Naive B cell (primary cell): ENCODE measurements at regions not wholly inside any gene's neighbourhood (a gene's known extent, or its start where the extent isn't known, plus 50 kb on each side); places are given as distances from the start of the nearest gene placed in this dataset.
A peak's percentile ranks its signal among the peaks of the same experiment; 100 is the strongest.
"Not testable (repeated sequence)": the region's sequence is repeated elsewhere in the genome, so short reads cannot be mapped to it uniquely, and the experiment has no call there.

ENCODE experiments used
- ATAC-seq, 2 donors: fragments of 150-1000 bp; cut with Tn5 transposase; 2 replicates each; pipeline ENCODE4 v1.10.0; 2021; ENCODE audit warnings: low read depth in 2 of 2, mild to moderate bottlenecking in 2 of 2, moderate library complexity in 2 of 2
- DNase-seq: peaks from one replicate; pipeline ENCODE4 v3.0.0; 2022
- H3K27ac Mint-ChIP-seq, 6 donors: one replicate each; pipeline ENCODE4 v1.8.0; 2020 to 2022; ENCODE audit warnings: mild to moderate bottlenecking in 6 of 6, mixed read lengths in 6 of 6, moderate library complexity in 5 of 6, inconsistent platforms in 2 of 6
- H3K27me3 Mint-ChIP-seq, 3 donors: one replicate each; pipeline ENCODE4 v1.8.0; 2021 to 2022; ENCODE audit warnings: mixed read lengths in 3 of 3, mild to moderate bottlenecking in 1 of 3
- H3K36me3 Mint-ChIP-seq, 2 donors: one replicate each; pipeline ENCODE4 v1.8.0; 2020 to 2022; ENCODE audit warnings: mixed read lengths in 2 of 2, inconsistent platforms in 1 of 2, mild to moderate bottlenecking in 1 of 2
- H3K4me1 Mint-ChIP-seq, 3 donors: one replicate each; pipeline ENCODE4 v1.8.0; 2020 to 2022; ENCODE audit warnings: mixed read lengths in 3 of 3, inconsistent platforms in 1 of 3, mild to moderate bottlenecking in 1 of 3, moderate library complexity in 1 of 3
- H3K4me3 Mint-ChIP-seq, 8 donors: one replicate each; pipeline ENCODE4 v1.8.0; 2020 to 2022; ENCODE audit warnings: mild to moderate bottlenecking in 8 of 8, mixed read lengths in 8 of 8, moderate library complexity in 8 of 8, inconsistent platforms in 2 of 8
- H3K9me3 Mint-ChIP-seq, 7 donors: one replicate each; pipeline ENCODE4 v1.8.0; 2020 to 2022; ENCODE audit warnings: mixed read lengths in 7 of 7, mild to moderate bottlenecking in 5 of 7, inconsistent platforms in 2 of 7, moderate library complexity in 1 of 7

DNA sequence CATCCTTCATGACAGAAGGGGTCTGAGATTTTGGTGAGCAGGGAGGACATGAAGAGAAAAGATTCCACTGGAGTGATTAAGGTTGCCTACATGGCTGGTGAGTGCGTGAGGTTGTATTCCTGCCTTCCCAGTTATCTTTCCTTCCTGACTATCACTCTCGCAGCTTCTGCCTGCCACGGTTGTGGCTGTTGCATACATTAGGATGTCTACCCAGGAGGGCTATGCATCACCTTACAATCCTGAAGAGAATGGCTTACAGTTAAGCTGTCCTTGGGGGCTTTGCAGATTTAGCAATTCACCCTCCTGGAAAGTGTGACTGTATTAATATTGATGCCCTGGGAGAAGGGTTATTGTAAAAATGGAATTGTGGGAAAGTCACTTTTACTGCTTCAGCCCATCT, 571.0 kb downstream of the TSN start:
- Mint-ChIP-seq H3K27ac (no peak overlapping the region), H3K4me3 (no peak overlapping the region), H3K27me3 (no peaks in the 10 kb centered on the region), H3K4me1 (no peaks in the 10 kb centered on the region), H3K36me3 (no peaks in the 10 kb centered on the region), H3K9me3 (peaks cover 0 to 3% (median 0%) of the 10 kb centered on the region in 7 donors)
- DNase-seq (no peak), ATAC-seq (no peak)

- no peak for ATAC-seq
- H3K27ac Mint-ChIP-seq, result no peak overlapping the region
- no peaks in the 10 kb centered on the region for H3K36me3 Mint-ChIP-seq
- no peaks in the 10 kb centered on the region for H3K27me3 Mint-ChIP-seq
- DNase-seq, result no peak
- H3K9me3 Mint-ChIP-seq, result peaks cover 0 to 2% (median 0%) of the 10 kb centered on the region in 7 donors
- no peaks in the 10 kb centered on the region for H3K4me1 Mint-ChIP-seq
- no peak overlapping the region for H3K4me3 Mint-ChIP-seq
Observed at GRCh38 chr2:122328816-122329215, 573.4 kb downstream of the TSN start.

- Mint-ChIP-seq H3K36me3 (no peaks in the 10 kb centered on the region), H3K9me3 (peaks cover 0 to 2% (median 0%) of the 10 kb centered on the region in 7 donors), H3K4me3 (no peak overlapping the region), H3K4me1 (no peaks in the 10 kb centered on the region), H3K27me3 (no peaks in the 10 kb centered on the region), H3K27ac (no peak overlapping the region)
- DNase-seq, result no peak
- ATAC-seq, result no peak
Observed at GRCh38 chr2:122329278-122329677, 573.8 kb downstream of the TSN start.

DNA sequence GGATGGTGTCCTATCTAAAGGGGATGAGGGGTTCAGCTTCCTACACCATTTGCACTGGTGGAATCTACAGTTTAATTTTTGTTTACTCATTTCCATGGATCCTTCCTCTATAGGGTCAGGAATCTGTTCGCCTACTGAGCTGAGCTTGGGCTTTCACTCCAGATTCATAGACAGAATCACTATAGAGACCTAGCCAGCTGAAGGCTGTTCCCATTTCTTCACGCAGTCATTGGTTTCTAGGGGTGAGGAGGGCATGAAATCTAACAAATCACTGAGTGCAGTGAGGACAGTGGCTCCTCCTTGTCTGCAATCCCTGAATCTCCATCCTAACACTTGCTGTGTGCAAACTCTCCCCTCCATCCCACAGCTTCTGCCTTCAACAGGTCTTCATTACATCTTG, 578.5 kb downstream of the TSN start:
- peak overlapping the region in 1 of 6 donors; percentile 58 for H3K27ac Mint-ChIP-seq
- peaks cover 0 to 6% (median 2%) of the 10 kb centered on the region in 7 donors for H3K9me3 Mint-ChIP-seq
- ATAC-seq (no peak), DNase-seq (no peak)
- no peak overlapping the region for H3K4me3 Mint-ChIP-seq
- no peaks in the 10 kb centered on the region for H3K4me1 Mint-ChIP-seq
- no peaks in the 10 kb centered on the region for H3K36me3 Mint-ChIP-seq
- H3K27me3 Mint-ChIP-seq, result no peaks in the 10 kb centered on the region

DNA sequence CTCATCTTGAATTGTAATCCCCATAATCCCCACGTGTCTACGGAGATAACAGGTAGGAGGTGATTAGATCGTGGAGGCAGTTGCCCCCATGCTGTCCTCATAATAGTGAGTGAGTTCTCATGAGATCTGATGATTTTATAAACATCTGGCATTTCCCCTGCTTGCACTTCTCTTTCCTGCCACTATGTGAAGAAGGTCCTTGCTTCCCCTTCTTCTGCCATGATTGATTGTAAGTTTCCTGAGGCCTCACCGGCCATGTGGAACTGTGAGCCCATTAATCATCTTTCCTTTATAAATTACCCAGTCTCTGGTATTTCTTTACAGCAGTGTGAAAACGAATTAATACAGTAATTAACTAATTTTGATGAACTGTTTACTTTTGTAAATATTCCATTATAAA, 582.5 kb downstream of the TSN start:
- no peaks in the 10 kb centered on the region for H3K36me3 Mint-ChIP-seq
- peaks cover 0 to 6% (median 2%) of the 10 kb centered on the region in 7 donors for H3K9me3 Mint-ChIP-seq
- DNase-seq, result no peak
- H3K4me3 Mint-ChIP-seq, result no peak overlapping the region
- H3K27me3 Mint-ChIP-seq, result no peaks in the 10 kb centered on the region
- no peaks in the 10 kb centered on the region for H3K4me1 Mint-ChIP-seq
- no peak for ATAC-seq
- no peak overlapping the region for H3K27ac Mint-ChIP-seq

- Mint-ChIP-seq H3K27ac (no peak overlapping the region), H3K27me3 (no peaks in the 10 kb centered on the region), H3K9me3 (peaks cover 0 to 9% (median 4%) of the 10 kb centered on the region in 7 donors), H3K4me1 (no peaks in the 10 kb centered on the region), H3K36me3 (no peaks in the 10 kb centered on the region), H3K4me3 (no peak overlapping the region)
- ATAC-seq (no peak), DNase-seq (no peak)
Observed at GRCh38 chr2:122340246-122340645, 584.8 kb downstream of the TSN start.

DNA sequence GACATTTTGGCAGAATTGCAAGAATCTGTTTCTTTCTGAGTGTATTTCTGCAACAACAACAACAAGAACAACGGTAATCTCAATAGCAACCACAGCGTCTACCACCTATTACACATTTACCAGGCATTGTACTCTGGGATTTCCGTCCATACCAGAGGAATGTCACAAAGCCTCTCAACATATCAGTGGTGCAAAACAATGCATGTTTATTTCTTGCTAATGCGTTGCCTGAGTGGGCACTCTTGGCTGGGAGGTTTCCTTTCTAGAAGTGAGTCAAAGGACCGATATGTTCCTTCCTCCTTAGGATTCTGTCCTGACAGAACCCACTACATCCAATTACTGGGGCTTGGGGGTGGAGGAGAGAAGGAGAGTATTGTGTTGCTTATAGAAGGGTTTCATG, 585.6 kb downstream of the TSN start:
- Mint-ChIP-seq H3K36me3 (no peaks in the 10 kb centered on the region), H3K27ac (no peak overlapping the region), H3K4me1 (no peaks in the 10 kb centered on the region), H3K9me3 (peaks cover 0 to 15% (median 6%) of the 10 kb centered on the region in 7 donors), H3K4me3 (no peak overlapping the region), H3K27me3 (no peaks in the 10 kb centered on the region)
- ATAC-seq, result no peak
- DNase-seq, result no peak

DNA sequence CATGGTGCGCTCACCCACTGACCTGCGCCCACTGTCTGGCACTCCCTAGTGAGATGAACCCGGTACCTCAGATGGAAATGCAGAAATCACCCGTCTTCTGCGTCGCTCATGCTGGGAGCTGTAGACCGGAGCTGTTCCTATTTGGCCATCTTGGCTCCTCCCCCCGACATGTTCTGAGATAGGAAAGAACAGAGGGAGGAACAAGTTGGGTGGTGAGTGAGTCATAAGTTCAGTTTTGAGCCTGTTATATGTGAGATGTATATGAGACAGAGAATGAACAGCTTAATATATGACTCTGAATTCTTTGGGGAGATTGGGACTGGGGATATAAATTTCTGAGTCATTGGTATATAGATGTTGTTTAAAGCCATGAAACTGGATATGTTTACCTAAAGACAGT, 596.7 kb downstream of the TSN start:
- DNase-seq, H3K36me3 Mint-ChIP-seq, H3K27me3 Mint-ChIP-seq, H3K27ac Mint-ChIP-seq, H3K4me3 Mint-ChIP-seq, H3K4me1 Mint-ChIP-seq, ATAC-seq: not testable (repeated sequence)
- H3K9me3 Mint-ChIP-seq, result peaks cover 0 to 11% (median 7%) of the 10 kb centered on the region in 7 donors

GRCh38 chr2:122357998-122358397, 602.5 kb downstream of the TSN start:
- Mint-ChIP-seq H3K4me1 (no peaks in the 10 kb centered on the region), H3K27me3 (no peaks in the 10 kb centered on the region), H3K4me3 (no peak overlapping the region), H3K9me3 (peaks cover 0 to 10% (median 0%) of the 10 kb centered on the region in 7 donors), H3K27ac (no peak overlapping the region), H3K36me3 (no peaks in the 10 kb centered on the region)
- DNase-seq, result no peak
- no peak for ATAC-seq

- no peak for DNase-seq
- no peak overlapping the region for H3K27ac Mint-ChIP-seq
- ATAC-seq, result no peak
- no peaks in the 10 kb centered on the region for H3K4me1 Mint-ChIP-seq
- no peaks in the 10 kb centered on the region for H3K27me3 Mint-ChIP-seq
- H3K36me3 Mint-ChIP-seq, result no peaks in the 10 kb centered on the region
- H3K4me3 Mint-ChIP-seq, result no peak overlapping the region
- H3K9me3 Mint-ChIP-seq, result peaks cover 0 to 10% (median 0%) of the 10 kb centered on the region in 7 donors
Observed at GRCh38 chr2:122358729-122359128, 603.3 kb downstream of the TSN start.

DNA sequence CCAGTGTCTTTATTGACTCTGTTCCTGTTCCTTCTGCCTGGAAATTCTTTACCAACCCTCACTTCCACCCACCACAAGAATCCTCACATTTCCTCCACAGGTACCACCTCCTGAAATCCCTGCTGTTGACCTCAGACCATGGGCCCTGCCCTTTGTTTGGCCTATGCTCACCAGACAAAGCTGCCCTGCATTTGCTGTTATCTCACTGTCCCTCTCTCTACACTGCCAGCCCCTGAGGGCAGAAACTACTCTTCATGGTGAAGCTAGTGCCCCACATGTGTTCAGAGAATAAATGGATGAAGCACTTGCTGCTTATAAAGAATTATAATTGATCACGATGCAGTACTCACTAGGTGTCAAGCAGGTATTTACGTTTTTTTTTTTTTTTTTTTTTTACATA, 608.4 kb downstream of the TSN start:
- Mint-ChIP-seq H3K4me3 (no peak overlapping the region), H3K9me3 (no peaks in the 10 kb centered on the region), H3K27me3 (no peaks in the 10 kb centered on the region), H3K27ac (no peak overlapping the region), H3K4me1 (no peaks in the 10 kb centered on the region), H3K36me3 (no peaks in the 10 kb centered on the region)
- no peak for ATAC-seq
- DNase-seq, result no peak

DNA sequence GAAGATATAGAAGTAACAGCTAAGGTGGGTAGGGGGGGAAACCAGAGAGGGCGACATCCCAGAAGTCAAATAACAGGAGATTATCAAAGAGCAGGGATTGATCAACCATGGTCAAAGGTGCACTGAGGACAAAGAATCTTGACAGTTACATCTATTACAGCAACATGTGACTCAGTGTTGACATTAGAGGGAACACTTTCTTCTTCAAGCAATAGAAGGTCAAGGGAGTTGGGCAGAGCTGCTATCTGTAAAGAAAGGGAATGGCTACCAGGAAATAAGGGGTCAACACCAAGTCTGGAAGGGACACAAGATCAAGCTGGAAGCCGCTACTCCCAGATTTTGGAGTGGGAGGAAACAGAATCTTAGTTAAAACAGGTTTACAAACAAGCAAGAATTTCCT, 611.0 kb downstream of the TSN start:
- Mint-ChIP-seq H3K9me3 (peaks cover 0 to 6% (median 0%) of the 10 kb centered on the region in 7 donors), H3K4me1 (no peaks in the 10 kb centered on the region), H3K36me3 (no peaks in the 10 kb centered on the region), H3K27ac (no peak overlapping the region), H3K27me3 (no peaks in the 10 kb centered on the region), H3K4me3 (no peak overlapping the region)
- DNase-seq (no peak), ATAC-seq (no peak)

GRCh38 chr2:122366969-122367645, 611.7 kb downstream of the TSN start:
- no peak for ATAC-seq
- H3K4me3 Mint-ChIP-seq, result no peak overlapping the region
- H3K27ac Mint-ChIP-seq, result no peak overlapping the region
- no peaks in the 10 kb centered on the region for H3K36me3 Mint-ChIP-seq
- no peaks in the 10 kb centered on the region for H3K27me3 Mint-ChIP-seq
- DNase-seq, result no peak
- no peaks in the 10 kb centered on the region for H3K4me1 Mint-ChIP-seq
- peaks cover 0 to 8% (median 0%) of the 10 kb centered on the region in 7 donors for H3K9me3 Mint-ChIP-seq

GRCh38 chr2:122367646-122368010, 612.2 kb downstream of the TSN start:
- DNase-seq, result no peak
- peaks cover 0 to 13% (median 3%) of the 10 kb centered on the region in 7 donors for H3K9me3 Mint-ChIP-seq
- H3K4me1 Mint-ChIP-seq, result no peaks in the 10 kb centered on the region
- H3K27ac Mint-ChIP-seq, result no peak overlapping the region
- peaks cover 0 to 2% of the 10 kb centered on the region in 2 donors for H3K36me3 Mint-ChIP-seq
- H3K27me3 Mint-ChIP-seq, result no peaks in the 10 kb centered on the region
- no peak for ATAC-seq
- H3K4me3 Mint-ChIP-seq, result no peak overlapping the region
